ENCODE measurements at regions not wholly inside any gene's neighbourhood (a gene's known extent, or its start where the extent isn't known, plus 50 kb on each side); places are given as distances from the start of the nearest gene placed in this dataset.

DNA sequence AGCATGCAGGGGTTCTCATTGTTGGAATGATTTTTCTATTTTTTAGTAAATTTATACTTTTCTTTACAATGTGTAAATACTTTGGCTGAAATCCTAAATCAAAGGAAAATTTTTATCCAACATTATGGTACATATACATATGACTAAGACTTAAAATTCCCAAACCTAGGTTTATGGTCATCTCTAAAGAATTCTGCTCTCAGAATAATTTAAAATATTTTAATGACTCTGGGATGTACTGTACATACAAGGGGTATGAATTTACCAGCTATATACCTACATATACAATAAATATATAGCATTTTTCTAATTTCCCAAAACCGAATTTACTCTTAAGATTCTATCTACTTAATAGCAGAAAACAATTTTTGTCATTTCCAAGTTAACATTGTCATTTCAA lies 137.9 kb upstream of the POU1F1 start:
- WGBS, 3 donors, result 32 to 54% (median 48%) methylated on average over 1 of the region's 1 CpG
- no peak for DNase-seq

GRCh38 chr3:87413814-87414213 lies 137.4 kb upstream of the POU1F1 start:
- no peaks in the 10 kb centered on the region for H3K27me3 ChIP-seq (ENCODE audit: insufficient read depth in 3 of 3, low read length in 2 of 3)
- no peaks in the 10 kb centered on the region for H3K36me3 ChIP-seq (ENCODE audit: insufficient read depth in 1 of 2, low read depth in 1 of 2)
- no peak overlapping the region for H3K4me3 ChIP-seq
- intact Hi-C loops (cut with DNase I), result no loop called here
- WGBS, 3 donors, result 36 to 48% (median 46%) methylated on average over 3 of the region's 3 CpGs
- H3K4me1 ChIP-seq, result no peaks in the 10 kb centered on the region
- no peak for DNase-seq
- no peak overlapping the region for H3K27ac ChIP-seq
- no peaks in the 10 kb centered on the region for H3K9me3 ChIP-seq
- TF ChIP-seq CTCF (IDR thresholded peaks at IDR 0.05), result no peak
- no peak for ATAC-seq

More for the DNA sequence above, 137.9 kb upstream of the POU1F1 start:
- intact Hi-C loops (cut with DNase I), result no loop called here
- H3K36me3 ChIP-seq (ENCODE audit: insufficient read depth in 1 of 2, low read depth in 1 of 2), result no peaks in the 10 kb centered on the region
- H3K9me3 ChIP-seq, result no peaks in the 10 kb centered on the region
- ATAC-seq, result no peak
- no peaks in the 10 kb centered on the region for H3K4me1 ChIP-seq
- no peak overlapping the region for H3K27ac ChIP-seq
- no peak overlapping the region for H3K4me3 ChIP-seq
- H3K27me3 ChIP-seq (ENCODE audit: insufficient read depth in 3 of 3, low read length in 2 of 3), result no peaks in the 10 kb centered on the region
- TF ChIP-seq CTCF (IDR thresholded peaks at IDR 0.05), result no peak

- no peak for TF ChIP-seq CTCF (IDR thresholded peaks at IDR 0.05)
- intact Hi-C loops (cut with DNase I), result no loop called here
- no peak overlapping the region for H3K27ac ChIP-seq
- no peak for DNase-seq
- no peak overlapping the region for H3K4me3 ChIP-seq
- no peaks in the 10 kb centered on the region for H3K27me3 ChIP-seq (ENCODE audit: insufficient read depth in 3 of 3, low read length in 2 of 3)
- ATAC-seq, result no peak
- H3K4me1 ChIP-seq, result no peaks in the 10 kb centered on the region
- no peaks in the 10 kb centered on the region for H3K36me3 ChIP-seq (ENCODE audit: insufficient read depth in 1 of 2, low read depth in 1 of 2)
- no peaks in the 10 kb centered on the region for H3K9me3 ChIP-seq
Observed at GRCh38 chr3:87410110-87410509, 133.7 kb upstream of the POU1F1 start.

DNA sequence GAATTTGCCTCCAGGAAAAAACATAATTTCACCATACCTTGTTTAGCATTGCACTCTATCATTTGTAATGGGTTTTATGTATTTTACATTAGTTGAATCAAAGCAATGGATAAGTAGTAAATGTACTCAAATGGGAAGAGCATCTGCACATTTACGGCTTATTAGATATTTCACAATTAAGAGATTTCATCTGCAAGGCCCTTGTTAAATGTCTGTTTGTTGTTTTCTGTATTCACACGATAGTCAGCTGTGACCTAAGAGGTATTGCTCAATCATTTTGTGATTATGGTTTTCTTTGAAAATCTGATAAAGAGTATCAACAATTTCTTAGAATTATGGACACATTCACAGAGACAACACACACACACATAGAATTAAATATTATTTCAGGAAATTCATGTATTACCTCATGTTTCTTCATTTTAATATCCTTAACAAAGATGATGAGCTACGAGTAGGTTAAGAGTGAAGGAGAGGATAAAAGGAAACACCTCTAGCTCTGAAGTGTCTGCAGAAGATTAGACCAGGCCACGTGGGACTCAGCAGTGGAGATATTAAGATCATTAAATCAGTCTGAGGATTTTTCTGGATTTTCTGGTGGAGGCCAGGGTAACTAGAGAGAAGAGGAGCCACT lies 121.9 kb upstream of the POU1F1 start:
- DNase-seq, result no peak
- intact Hi-C loops (cut with DNase I), result no loop called here

More for the DNA sequence above, 121.9 kb upstream of the POU1F1 start:
- Histone ChIP-seq H3K36me3 (ENCODE audit: insufficient read depth in 1 of 2, low read depth in 1 of 2) (no peaks in the 10 kb centered on the region), H3K27ac (no peak overlapping the region), H3K4me1 (no peaks in the 10 kb centered on the region), H3K27me3 (ENCODE audit: insufficient read depth in 3 of 3, low read length in 2 of 3) (no peaks in the 10 kb centered on the region), H3K4me3 (no peak overlapping the region), H3K9me3 (no peaks in the 10 kb centered on the region)
- 42 to 68% (median 57%) methylated on average over 4 of the region's 4 CpGs for WGBS, 3 donors
- ATAC-seq, result no peak
- TF ChIP-seq CTCF (IDR thresholded peaks at IDR 0.05), result no peak
